Activated CD4-positive, alpha-beta T cell treated with anti-CD3 and anti-CD28 coated beads, Interleukin-2, amount 10 ng/mL, durations not matched to agents 24 days and 14 days (primary cell): ENCODE measurements at regions not wholly inside any gene's neighbourhood (a gene's known extent, or its start where the extent isn't known, plus 50 kb on each side); places are given as distances from the start of the nearest gene placed in this dataset.

Experiments used
- DNase-seq: peaks from one replicate; pipeline ENCODE4 v3.0.0; 2022
- H3K27ac Mint-ChIP-seq: one replicate; pipeline ENCODE4 v1.8.0; 2022; ENCODE audit warnings: mild to moderate bottlenecking, mixed read lengths
- H3K27me3 Mint-ChIP-seq: one replicate; pipeline ENCODE4 v1.8.0; 2022; ENCODE audit warnings: mixed read lengths
- H3K36me3 Mint-ChIP-seq: one replicate; pipeline ENCODE4 v1.8.0; 2022; ENCODE audit warnings: low read depth, mild to moderate bottlenecking, mixed read lengths
- H3K4me1 Mint-ChIP-seq: one replicate; pipeline ENCODE4 v1.8.0; 2021; ENCODE audit warnings: mixed read lengths
- H3K4me3 Mint-ChIP-seq: one replicate; pipeline ENCODE4 v1.8.0; 2022; ENCODE audit warnings: mild to moderate bottlenecking, moderate library complexity, mixed read lengths
- H3K9me3 Mint-ChIP-seq: one replicate; pipeline ENCODE4 v1.8.0; 2021; ENCODE audit warnings: mixed read lengths
- intact Hi-C: fragments of 100-400 bp; cut with micrococcal nuclease; formaldehyde crosslinking; loops from one replicate; pipeline ENCODE4 v1.15.1; 2023

DNA sequence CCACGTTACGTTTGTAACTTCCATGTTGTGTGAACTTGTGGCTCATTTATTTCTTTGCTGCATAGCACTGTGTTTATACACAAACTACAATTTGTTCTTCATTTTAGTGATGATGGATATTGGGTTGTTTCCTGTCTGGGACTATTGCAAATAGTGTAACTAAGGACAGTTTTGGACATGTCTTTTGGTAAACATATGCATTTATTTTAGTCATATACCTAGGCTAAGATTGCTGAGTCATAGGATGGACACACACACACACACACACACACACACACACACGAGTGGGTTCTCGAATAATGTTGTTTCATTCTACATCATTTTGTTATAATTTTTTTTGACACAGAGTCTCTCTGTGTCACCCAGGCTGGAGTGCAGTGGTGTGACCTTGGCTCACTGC, 123.5 kb upstream of the CAND1 start:
- no peaks in the 10 kb centered on the region for H3K36me3 Mint-ChIP-seq
- no peaks in the 10 kb centered on the region for H3K9me3 Mint-ChIP-seq
- peaks cover 3% of the 10 kb centered on the region for H3K4me1 Mint-ChIP-seq
- no peak overlapping the region for H3K27ac Mint-ChIP-seq
- intact Hi-C loops: no loop called here
- H3K4me3 Mint-ChIP-seq: no peak overlapping the region
- peaks cover 4% of the 10 kb centered on the region for H3K27me3 Mint-ChIP-seq
- DNase-seq: peak; percentile 39

DNA sequence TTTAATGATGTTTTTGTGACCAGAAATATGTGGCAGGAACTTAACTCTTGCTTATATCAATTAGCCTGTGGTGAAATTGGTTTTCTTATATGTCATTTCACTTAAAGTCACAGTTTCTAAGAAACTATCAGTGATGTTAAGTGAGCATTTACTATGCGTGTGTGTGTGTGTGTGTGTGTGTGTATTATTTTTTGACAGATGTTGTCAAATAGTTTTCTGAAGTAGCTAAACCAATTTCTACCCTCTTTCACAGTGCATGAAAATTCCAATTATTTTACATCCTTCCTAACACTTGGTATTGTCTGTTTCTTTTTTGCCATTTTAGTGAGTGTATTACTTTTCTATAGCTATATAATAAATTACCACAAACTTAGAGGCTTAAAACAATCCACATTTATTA, 122.1 kb upstream of the CAND1 start:
- no peaks in the 10 kb centered on the region for H3K9me3 Mint-ChIP-seq

DNA sequence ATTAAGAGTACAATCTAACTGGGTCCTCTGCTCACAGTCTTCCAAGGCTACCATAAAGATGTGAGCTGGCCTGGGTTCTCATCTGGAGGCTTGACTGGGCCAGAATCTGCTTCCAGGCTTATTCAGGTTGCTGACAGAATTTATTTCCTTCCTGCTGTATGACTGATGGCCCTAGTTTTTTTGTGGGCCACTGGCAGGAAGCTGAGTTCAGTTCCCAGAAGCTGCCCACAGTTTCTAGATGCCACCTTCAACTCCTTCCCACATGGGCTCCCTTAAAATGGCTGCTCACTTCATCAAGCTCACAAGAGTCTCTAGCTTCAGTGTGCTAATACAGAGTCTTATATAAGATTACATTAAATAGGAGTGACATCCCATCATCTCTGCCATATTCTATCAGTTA, 121.7 kb upstream of the CAND1 start:
- Mint-ChIP-seq H3K36me3 (no peaks in the 10 kb centered on the region), H3K27ac (no peak overlapping the region), H3K4me1 (peaks cover 3% of the 10 kb centered on the region), H3K4me3 (no peak overlapping the region), H3K9me3 (no peaks in the 10 kb centered on the region), H3K27me3 (peaks cover 3% of the 10 kb centered on the region)
- intact Hi-C loops: no loop called here
- no peak for DNase-seq

More for the DNA sequence above, 122.1 kb upstream of the CAND1 start:
- Mint-ChIP-seq H3K36me3 (no peaks in the 10 kb centered on the region), H3K27me3 (peaks cover 5% of the 10 kb centered on the region), H3K27ac (no peak overlapping the region), H3K4me1 (peaks cover 3% of the 10 kb centered on the region), H3K4me3 (no peak overlapping the region)
- DNase-seq: no peak
- intact Hi-C loops: no loop called here

DNA sequence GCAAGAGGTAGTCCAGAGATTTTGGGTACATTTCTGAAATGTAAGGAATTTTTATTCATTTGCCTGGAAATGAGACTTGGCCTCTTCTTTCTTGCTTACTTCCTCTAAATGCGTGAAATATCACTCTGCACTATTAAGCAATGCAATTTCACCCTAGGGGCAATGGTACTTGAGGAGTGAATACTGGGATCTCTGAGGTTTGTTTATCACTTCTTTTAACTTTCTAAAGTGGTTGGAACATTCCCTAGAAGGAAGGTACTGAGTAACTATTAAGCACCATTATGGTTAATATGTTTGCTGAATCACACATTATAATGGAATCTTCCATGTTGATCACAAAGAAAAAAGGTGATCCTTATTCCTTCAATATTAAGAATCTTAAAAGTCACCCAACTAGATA, 120.9 kb upstream of the CAND1 start:
- Mint-ChIP-seq H3K4me3 (no peak overlapping the region), H3K36me3 (no peaks in the 10 kb centered on the region), H3K4me1 (peaks cover 3% of the 10 kb centered on the region), H3K9me3 (no peaks in the 10 kb centered on the region), H3K27me3 (peaks cover 3% of the 10 kb centered on the region), H3K27ac (no peak overlapping the region)
- intact Hi-C loops: no loop called here
- DNase-seq: no peak

DNA sequence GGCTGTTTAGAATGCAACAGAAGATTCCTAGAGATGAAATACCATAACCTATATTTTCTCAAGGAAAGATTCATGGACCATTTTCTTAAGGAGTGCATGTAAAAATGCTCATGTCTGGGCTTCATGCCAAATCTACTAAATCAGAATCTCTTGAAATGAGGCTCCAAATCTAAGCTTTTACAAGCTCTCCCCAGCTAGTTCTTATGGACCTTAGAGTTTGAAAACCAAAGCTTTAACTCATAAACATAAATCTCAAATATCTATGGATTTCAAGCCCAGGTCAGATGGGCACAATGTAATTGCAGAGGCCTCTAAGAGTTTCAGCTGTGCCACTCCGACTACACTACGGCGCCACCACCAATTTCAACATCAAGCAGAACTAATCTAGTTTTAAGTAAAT, 117.3 kb upstream of the CAND1 start:
- Mint-ChIP-seq H3K4me3 (no peak overlapping the region), H3K27me3 (peaks cover 5% of the 10 kb centered on the region), H3K4me1 (peaks cover 3% of the 10 kb centered on the region), H3K27ac (no peak overlapping the region), H3K9me3 (no peaks in the 10 kb centered on the region), H3K36me3 (no peaks in the 10 kb centered on the region)
- intact Hi-C loops: no loop called here
- DNase-seq: no peak

DNA sequence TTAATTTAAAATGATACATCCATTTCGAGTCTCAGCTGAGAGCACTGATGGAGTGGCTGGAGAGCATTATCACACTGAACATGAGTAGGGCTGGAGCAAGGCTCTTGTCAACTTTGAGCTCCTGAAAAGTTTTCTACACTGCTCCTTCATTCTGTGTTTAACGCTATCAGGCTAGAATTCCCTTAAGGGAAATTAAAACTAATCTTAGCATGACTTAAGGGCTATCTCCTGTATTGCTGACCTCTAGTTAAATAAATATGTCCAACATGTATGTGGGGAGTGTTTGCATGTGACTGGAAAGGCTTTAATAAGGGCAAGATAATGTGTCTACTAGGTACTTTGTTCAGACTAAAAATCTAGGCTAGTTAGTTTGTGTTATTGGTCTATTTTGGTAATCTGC, 116.7 kb upstream of the CAND1 start:
- intact Hi-C loops: no loop called here
- H3K9me3 Mint-ChIP-seq: no peaks in the 10 kb centered on the region
- no peak overlapping the region for H3K27ac Mint-ChIP-seq
- H3K4me1 Mint-ChIP-seq: peaks cover 3% of the 10 kb centered on the region
- H3K27me3 Mint-ChIP-seq: peaks cover 5% of the 10 kb centered on the region
- no peak for DNase-seq
- no peaks in the 10 kb centered on the region for H3K36me3 Mint-ChIP-seq
- no peak overlapping the region for H3K4me3 Mint-ChIP-seq

DNA sequence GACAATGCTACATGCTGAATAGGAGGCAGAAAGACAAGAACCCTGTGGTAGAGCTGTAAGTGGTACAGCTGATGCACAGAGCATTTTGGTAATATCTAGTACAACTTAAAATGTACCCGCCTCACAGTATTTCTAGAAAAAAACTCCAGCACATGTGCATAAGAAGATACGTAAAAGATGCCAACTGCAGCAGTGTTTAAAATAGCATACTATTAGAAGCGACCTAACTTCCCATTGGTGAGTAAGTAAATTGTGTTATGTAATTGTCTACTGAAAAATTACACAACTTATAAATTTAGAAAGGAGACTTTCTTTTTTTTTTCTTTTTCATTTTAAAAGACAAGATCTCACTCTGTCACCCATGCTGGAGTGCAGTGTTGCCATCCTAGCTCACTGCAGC, 114.3 kb upstream of the CAND1 start:
- no peaks in the 10 kb centered on the region for H3K4me1 Mint-ChIP-seq
- H3K9me3 Mint-ChIP-seq: no peaks in the 10 kb centered on the region
- no peak overlapping the region for H3K4me3 Mint-ChIP-seq
- no peak for DNase-seq
- H3K36me3 Mint-ChIP-seq: no peaks in the 10 kb centered on the region
- H3K27ac Mint-ChIP-seq: no peak overlapping the region
- intact Hi-C loops: no loop called here
- peaks cover 12% of the 10 kb centered on the region for H3K27me3 Mint-ChIP-seq

DNA sequence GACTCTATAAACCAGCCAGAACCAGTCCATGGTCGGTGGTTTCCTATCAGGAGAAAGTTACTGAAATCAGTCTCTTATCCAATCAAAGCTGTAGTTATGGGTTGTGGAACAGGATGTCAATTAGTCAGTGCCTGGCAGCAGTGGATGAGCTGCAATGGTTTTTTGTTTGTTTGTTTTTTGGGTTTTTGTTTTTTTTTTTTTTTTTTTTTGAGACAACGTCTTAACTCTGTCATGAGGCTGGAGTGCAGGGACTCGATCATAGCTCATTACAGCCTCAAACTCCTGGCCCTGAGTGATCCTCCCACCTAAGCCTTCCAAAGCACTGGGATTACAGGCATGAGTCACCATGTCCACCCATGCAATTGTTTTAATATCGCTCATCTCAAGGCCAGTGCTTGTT, 113.3 kb upstream of the CAND1 start:
- DNase-seq: no peak
- intact Hi-C loops: no loop called here
- Mint-ChIP-seq H3K27ac (no peak overlapping the region), H3K4me1 (no peaks in the 10 kb centered on the region), H3K9me3 (no peaks in the 10 kb centered on the region), H3K4me3 (no peak overlapping the region), H3K36me3 (no peaks in the 10 kb centered on the region), H3K27me3 (peaks cover 12% of the 10 kb centered on the region)

DNA sequence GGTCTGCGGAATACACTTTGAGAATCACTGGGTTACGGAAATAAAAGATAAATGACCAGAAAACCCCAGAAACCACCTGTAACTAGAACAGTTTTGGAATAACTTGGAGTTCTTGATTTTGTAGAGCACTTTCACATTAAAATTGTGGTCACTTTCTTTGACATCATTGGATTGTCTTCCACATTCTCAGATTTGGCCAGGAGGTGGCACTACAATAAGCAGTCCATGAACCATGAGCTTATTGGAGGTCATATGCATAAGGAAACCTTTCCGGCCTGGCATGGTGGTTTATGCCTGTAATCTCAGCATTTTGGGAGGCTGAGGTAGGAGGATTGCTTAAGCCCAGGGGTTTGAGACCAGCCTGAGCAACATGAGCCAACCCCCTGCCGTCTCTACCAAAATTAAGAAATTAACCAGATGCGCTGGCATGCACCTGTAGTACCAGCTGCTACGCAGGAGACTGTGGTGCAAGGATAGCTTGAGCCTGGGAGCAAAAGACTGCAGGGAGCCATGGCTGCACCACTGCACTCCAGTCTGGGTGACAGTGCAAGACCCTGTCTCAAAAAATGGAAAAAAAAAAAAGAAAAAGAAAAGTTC, 107.7 kb upstream of the CAND1 start:
- peak; percentile 79 for DNase-seq
- Mint-ChIP-seq H3K4me1 (no peaks in the 10 kb centered on the region), H3K27me3 (peaks cover 11% of the 10 kb centered on the region), H3K27ac (no peak overlapping the region), H3K9me3 (no peaks in the 10 kb centered on the region), H3K36me3 (no peaks in the 10 kb centered on the region), H3K4me3 (no peak overlapping the region)
- intact Hi-C loops: loop anchor here (5.0 kb wide), 2 partner anchors 281 to 781 kb away; no protein-coding TSS in a partner anchor

DNA sequence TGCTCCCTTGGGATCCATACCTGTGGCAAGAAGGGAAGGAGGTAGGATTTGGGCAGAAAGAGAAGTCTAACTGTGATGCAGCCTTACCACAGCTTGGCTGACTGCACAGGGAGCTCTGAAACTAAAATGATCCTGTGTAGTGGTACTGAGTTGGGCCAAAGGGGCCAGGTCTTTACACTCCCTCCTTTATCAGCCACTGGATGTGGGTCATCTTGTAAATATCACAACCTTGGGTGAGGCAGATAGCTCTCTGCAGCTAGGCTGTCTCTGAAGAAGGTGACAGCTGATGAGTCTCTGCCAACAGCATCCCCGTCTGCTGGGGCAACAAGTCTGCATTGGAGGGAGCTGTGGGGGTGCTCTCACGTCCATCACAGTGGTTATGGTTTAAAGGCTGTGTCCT, 95.9 kb upstream of the CAND1 start:
- Mint-ChIP-seq H3K27me3 (peaks cover 2% of the 10 kb centered on the region), H3K4me1 (no peaks in the 10 kb centered on the region), H3K4me3 (no peak overlapping the region), H3K9me3 (no peaks in the 10 kb centered on the region), H3K36me3 (no peaks in the 10 kb centered on the region), H3K27ac (no peak overlapping the region)
- intact Hi-C loops: no loop called here
- DNase-seq: no peak

DNA sequence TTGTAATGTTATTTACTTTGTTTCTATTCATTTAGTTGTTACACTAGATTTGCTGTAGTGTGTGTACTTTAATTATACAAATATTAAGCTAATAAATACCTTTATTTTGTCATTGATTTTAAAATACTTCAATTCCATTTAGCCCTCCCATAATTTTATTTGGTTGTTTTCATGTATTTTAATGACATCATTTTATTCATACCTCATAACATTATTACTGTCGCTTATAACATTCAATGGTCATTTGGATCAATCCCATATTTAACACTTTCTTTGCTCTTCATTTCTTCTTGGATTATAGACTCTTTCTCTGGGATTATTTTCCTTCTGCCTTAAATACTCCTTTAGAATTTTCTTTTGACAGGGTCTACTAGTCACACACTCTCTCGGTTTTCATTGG, 86.6 kb upstream of the CAND1 start:
- Mint-ChIP-seq H3K36me3 (no peaks in the 10 kb centered on the region), H3K9me3 (no peaks in the 10 kb centered on the region), H3K4me1 (no peaks in the 10 kb centered on the region), H3K4me3 (no peak overlapping the region), H3K27ac (no peak overlapping the region), H3K27me3 (peaks cover 9% of the 10 kb centered on the region)
- intact Hi-C loops: no loop called here
- no peak for DNase-seq

DNA sequence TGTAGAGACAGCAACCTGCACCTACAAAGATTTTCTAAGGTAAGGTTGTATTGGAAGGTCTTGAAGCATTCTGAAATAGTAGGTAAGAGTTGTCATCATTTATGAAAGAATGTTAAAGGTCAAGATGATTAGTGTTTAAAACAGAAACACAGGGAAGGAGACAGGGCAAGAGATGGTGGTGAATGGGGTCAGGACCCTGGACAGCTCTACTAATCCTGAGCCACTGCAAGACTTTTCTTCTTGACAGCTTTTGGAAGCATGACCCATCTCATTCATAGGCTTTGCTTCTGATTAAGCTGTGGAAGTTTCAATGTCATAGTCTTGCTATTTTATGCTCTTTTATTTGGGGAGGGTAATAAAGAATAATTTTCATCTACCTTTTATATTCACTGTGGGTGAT, 75.5 kb upstream of the CAND1 start:
- no peaks in the 10 kb centered on the region for H3K36me3 Mint-ChIP-seq
- H3K27me3 Mint-ChIP-seq: peaks cover 4% of the 10 kb centered on the region
- no peaks in the 10 kb centered on the region for H3K9me3 Mint-ChIP-seq
- H3K4me3 Mint-ChIP-seq: no peak overlapping the region
- H3K4me1 Mint-ChIP-seq: no peaks in the 10 kb centered on the region
- DNase-seq: peak; percentile 68
- intact Hi-C loops: no loop called here
- H3K27ac Mint-ChIP-seq: no peak overlapping the region

DNA sequence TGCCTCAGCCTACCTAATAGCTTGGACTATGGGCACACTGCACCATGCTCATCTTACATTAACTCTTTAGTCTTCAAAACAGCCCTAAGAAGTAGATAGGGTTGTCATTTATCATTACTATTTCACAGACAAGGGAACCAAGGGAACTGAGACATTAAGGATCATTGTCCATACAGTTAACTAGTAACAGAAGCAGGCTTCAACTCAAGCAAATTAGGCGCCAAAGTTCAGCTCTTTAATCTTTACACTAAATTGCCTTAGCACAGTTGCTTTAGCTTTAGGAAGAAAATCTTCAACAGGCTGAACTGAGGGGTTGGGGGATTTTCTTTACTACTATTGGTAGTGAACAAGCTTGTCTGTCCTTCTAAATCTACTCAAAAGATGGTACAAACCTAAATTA, 68.8 kb upstream of the CAND1 start:
- peak; percentile 16 for DNase-seq
- H3K27me3 Mint-ChIP-seq: peaks cover 4% of the 10 kb centered on the region
- intact Hi-C loops: no loop called here
- no peaks in the 10 kb centered on the region for H3K9me3 Mint-ChIP-seq
- H3K27ac Mint-ChIP-seq: no peak overlapping the region
- H3K36me3 Mint-ChIP-seq: no peaks in the 10 kb centered on the region
- H3K4me1 Mint-ChIP-seq: peaks cover 2% of the 10 kb centered on the region
- no peak overlapping the region for H3K4me3 Mint-ChIP-seq

DNA sequence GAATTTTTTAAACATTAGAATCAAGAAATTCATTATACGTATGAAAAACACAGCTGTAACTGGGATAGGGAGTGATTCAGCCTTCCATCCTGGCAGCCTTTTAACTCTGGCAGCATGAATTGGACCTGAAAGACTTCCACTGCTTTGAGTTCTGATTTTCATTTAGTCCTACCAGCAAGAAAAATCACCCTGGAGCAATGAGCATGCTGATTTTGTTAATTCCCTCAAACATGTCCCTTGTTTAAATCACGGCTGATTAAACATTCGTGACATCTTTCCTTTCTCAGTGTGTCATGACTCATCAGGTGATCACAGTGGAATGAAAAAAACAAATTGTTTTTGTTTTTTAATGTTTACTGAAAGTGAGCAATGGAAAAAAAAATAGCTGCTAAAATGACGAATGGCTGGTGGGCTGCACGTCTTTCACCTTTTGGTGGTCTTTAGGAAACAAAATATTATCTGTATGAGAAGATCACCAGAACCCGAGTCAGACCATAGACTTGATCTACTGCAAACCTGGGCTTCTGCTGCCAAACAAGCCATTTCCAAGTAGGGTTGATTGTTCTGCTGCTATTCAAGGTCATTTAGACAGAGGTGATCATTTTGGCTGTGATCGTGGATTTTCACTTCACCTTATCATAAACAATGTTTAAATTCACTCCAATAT, 67.0 kb upstream of the CAND1 start:
- intact Hi-C loops: no loop called here

DNA sequence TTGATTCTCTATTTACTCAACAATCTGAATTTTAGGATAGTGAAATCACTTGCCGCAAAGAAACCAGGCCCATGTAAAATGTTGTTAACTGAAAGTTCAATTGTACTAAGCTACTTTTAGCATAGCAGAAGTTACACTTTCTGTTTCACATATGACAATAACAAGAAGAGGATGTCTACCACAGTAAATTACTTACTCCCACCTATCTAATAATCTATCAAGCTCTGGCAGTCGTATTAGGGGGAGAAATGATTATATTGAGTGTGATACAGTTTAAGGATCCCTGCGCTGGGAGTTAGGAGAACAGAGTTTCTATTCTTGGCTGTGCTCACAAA, 66.5 kb upstream of the CAND1 start:
- Mint-ChIP-seq H3K27ac (no peak overlapping the region), H3K4me3 (no peak overlapping the region), H3K9me3 (no peaks in the 10 kb centered on the region), H3K27me3 (peaks cover 4% of the 10 kb centered on the region), H3K4me1 (peaks cover 2% of the 10 kb centered on the region), H3K36me3 (no peaks in the 10 kb centered on the region)
- peak; percentile 18 for DNase-seq
- intact Hi-C loops: no loop called here

More for the DNA sequence above, 67.0 kb upstream of the CAND1 start:
- H3K27me3 Mint-ChIP-seq: peaks cover 4% of the 10 kb centered on the region
- peak; percentile 26 for DNase-seq
- no peak overlapping the region for H3K4me3 Mint-ChIP-seq
- H3K9me3 Mint-ChIP-seq: no peaks in the 10 kb centered on the region
- H3K27ac Mint-ChIP-seq: no peak overlapping the region
- no peaks in the 10 kb centered on the region for H3K36me3 Mint-ChIP-seq
- H3K4me1 Mint-ChIP-seq: peaks cover 2% of the 10 kb centered on the region
